Activated B cell treated with CpG ODN at 0.5 μM for 24 hours (primary cell): ENCODE measurements at regions not wholly inside any gene's neighbourhood (a gene's known extent, or its start where the extent isn't known, plus 50 kb on each side); places are given as distances from the start of the nearest gene placed in this dataset.

ENCODE experiments used
- ATAC-seq: fragments of 200-7000 bp; cut with Tn5 transposase; one replicate; pipeline ENCODE4 v1.10.0; 2021; ENCODE audit warnings: low read depth, mild to moderate bottlenecking, moderate library complexity
- CTCF ChIA-PET: fragments of 350-600 bp; sonication (Branson Sonifier 250); formaldehyde crosslinking; loops from one replicate; lab custom pipeline; 2021; ENCODE audit warnings: antibody characterized with exemption; lab: Charles Lee
- POLR2A ChIA-PET: fragments of 350-600 bp; sonication (Branson Sonifier 250); formaldehyde crosslinking; loops from one replicate; lab custom pipeline; 2021; ENCODE audit warnings: antibody characterized with exemption; lab: Charles Lee
- DNase-seq: peaks from one replicate; pipeline ENCODE4 v3.0.0; 2022
- H3K27ac Mint-ChIP-seq: one replicate; pipeline ENCODE4 v1.8.0; 2020; ENCODE audit warnings: mixed read lengths
- H3K27me3 Mint-ChIP-seq: one replicate; pipeline ENCODE4 v1.8.0; 2021; ENCODE audit warnings: mixed read lengths
- H3K36me3 Mint-ChIP-seq: one replicate; pipeline ENCODE4 v1.8.0; 2021; ENCODE audit warnings: low read depth, mixed read lengths
- H3K4me1 Mint-ChIP-seq: one replicate; pipeline ENCODE4 v1.8.0; 2021; ENCODE audit warnings: mixed read lengths
- H3K4me3 Mint-ChIP-seq: one replicate; pipeline ENCODE4 v1.8.0; 2020; ENCODE audit warnings: mild to moderate bottlenecking, mixed read lengths
- H3K9me3 Mint-ChIP-seq: one replicate; pipeline ENCODE4 v1.8.0; 2020; ENCODE audit warnings: mixed read lengths
- CTCF ChIP-seq: fragments of 200-600 bp; IDR thresholded peaks from one replicate; pipeline ENCODE4 v1.8.0; 2022; ENCODE audit warnings: antibody characterized with exemption, mild to moderate bottlenecking
- intact Hi-C: fragments of 100-400 bp; cut with micrococcal nuclease; formaldehyde crosslinking; loops from one replicate; pipeline ENCODE4 v1.15.1; 2024

DNA sequence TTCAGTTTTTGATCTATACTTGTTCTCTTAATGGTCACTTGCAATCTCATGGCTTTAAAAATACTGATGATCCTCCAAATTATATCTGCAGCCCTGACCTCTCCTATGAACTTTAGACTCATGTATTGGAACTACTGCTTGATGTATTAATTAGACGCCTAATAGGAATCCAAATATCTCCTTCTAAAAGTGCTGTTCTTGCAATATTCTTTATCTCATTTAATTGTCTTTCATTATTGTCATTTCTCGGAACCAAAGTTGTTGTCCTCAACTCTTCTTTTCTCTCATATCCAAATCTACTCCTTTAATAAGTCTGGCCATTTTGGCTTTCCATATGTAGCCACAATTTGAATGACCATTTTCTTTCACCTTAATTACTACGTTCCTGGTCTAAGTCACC is 907.6 kb upstream of the SEL1L start:
- CTCF ChIA-PET, result no interaction called here
- TF ChIP-seq CTCF, result no peak
- POLR2A ChIA-PET, result no interaction called here
- Mint-ChIP-seq H3K9me3 (peaks cover 3% of the 10 kb centered on the region), H3K36me3 (no peaks in the 10 kb centered on the region), H3K27ac (no peak overlapping the region), H3K4me1 (no peaks in the 10 kb centered on the region), H3K4me3 (no peak overlapping the region), H3K27me3 (no peaks in the 10 kb centered on the region)
- ATAC-seq (no peak), DNase-seq (no peak)
- intact Hi-C loops, result no loop called here

DNA sequence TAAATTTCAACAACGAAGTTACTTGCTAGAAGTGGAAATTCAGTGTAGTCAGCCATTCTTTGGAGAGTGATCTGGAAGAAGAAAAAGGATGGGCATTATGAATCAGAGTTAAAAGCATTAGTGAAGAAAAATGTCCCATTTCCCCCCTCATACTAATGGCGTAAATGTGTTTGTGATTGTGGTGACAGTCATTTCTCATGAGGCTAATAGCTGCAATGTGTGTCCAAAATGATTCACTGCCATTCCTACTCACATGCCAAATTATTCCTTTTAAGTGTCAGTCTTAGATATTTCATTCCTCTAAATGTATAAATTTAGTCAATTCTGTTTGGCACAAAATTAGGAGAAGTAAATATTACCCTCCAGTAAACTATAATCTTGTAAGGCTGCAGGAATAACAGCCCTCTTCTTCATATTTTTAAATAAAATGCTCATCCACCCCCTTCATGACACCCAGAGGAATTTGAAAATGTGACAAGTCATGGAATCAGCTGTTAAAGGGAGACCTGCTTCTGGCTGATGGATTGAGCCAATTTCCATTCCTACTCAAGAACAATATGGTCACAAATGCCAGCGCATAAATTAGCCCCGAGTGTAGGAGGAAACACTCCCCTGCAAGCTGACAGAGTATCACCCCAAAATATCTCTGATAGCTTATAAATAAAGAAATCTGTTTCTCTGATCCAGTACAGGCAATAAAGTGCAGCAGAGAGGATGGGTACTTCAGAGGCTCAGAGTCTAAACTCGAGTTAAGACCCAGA is 912.3 kb upstream of the SEL1L start:
- ATAC-seq, result no peak
- Mint-ChIP-seq H3K4me3 (no peak overlapping the region), H3K4me1 (no peaks in the 10 kb centered on the region), H3K36me3 (no peaks in the 10 kb centered on the region), H3K27me3 (no peaks in the 10 kb centered on the region), H3K9me3 (no peaks in the 10 kb centered on the region), H3K27ac (no peak overlapping the region)
- no peak for DNase-seq
- TF ChIP-seq CTCF, result no peak
- ChIA-PET CTCF (no interaction called here), POLR2A (no interaction called here)
- intact Hi-C loops, result no loop called here

GRCh38 chr14:82447586-82447985 is 913.9 kb upstream of the SEL1L start:
- intact Hi-C loops, result no loop called here
- no peak overlapping the region for H3K27ac Mint-ChIP-seq
- no peaks in the 10 kb centered on the region for H3K27me3 Mint-ChIP-seq
- ATAC-seq (no peak), DNase-seq (no peak)
- CTCF ChIA-PET, result no interaction called here
- no peak for TF ChIP-seq CTCF
- POLR2A ChIA-PET, result no interaction called here
- no peak overlapping the region for H3K4me3 Mint-ChIP-seq
- no peaks in the 10 kb centered on the region for H3K4me1 Mint-ChIP-seq
- no peaks in the 10 kb centered on the region for H3K36me3 Mint-ChIP-seq
- H3K9me3 Mint-ChIP-seq, result peaks cover 3% of the 10 kb centered on the region

GRCh38 chr14:82449926-82450468 is 916.3 kb upstream of the SEL1L start:
- DNase-seq (no peak), ATAC-seq (no peak)
- TF ChIP-seq CTCF, result no peak
- H3K27me3 Mint-ChIP-seq, result no peaks in the 10 kb centered on the region
- H3K4me3 Mint-ChIP-seq, result no peak overlapping the region
- intact Hi-C loops, result no loop called here
- no peaks in the 10 kb centered on the region for H3K36me3 Mint-ChIP-seq
- peaks cover 3% of the 10 kb centered on the region for H3K9me3 Mint-ChIP-seq
- POLR2A ChIA-PET, result no interaction called here
- CTCF ChIA-PET, result no interaction called here
- H3K4me1 Mint-ChIP-seq, result no peaks in the 10 kb centered on the region
- no peak overlapping the region for H3K27ac Mint-ChIP-seq

DNA sequence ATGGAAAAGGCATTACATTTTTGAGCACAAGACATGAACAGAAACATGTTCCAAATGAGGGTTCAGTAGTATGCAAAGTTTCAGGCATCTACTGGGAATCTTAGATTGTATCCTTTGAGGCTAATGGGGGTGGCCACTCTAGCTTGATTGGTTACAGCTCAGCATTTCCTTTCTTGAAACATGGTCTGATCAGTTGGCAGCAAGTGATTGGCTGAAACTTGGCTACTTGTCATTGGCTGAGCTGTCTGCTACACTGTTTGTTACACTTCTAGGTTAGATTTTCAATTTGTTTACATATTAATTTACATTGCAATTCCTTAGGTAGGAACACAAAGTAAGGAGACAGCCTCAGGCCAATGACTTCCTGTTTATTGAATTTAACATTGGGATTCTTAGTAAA is 918.0 kb upstream of the SEL1L start:
- no peaks in the 10 kb centered on the region for H3K4me1 Mint-ChIP-seq
- no peaks in the 10 kb centered on the region for H3K36me3 Mint-ChIP-seq
- no peak overlapping the region for H3K27ac Mint-ChIP-seq

More for the DNA sequence above, 918.0 kb upstream of the SEL1L start:
- H3K9me3 Mint-ChIP-seq, result peaks cover 3% of the 10 kb centered on the region
- intact Hi-C loops, result no loop called here
- ATAC-seq (no peak), DNase-seq (no peak)
- ChIA-PET CTCF (no interaction called here), POLR2A (no interaction called here)
- H3K4me3 Mint-ChIP-seq, result no peak overlapping the region
- TF ChIP-seq CTCF, result no peak
- no peaks in the 10 kb centered on the region for H3K27me3 Mint-ChIP-seq
